ENCODE measurements at regions not wholly inside any gene's neighbourhood (a gene's known extent, or its start where the extent isn't known, plus 50 kb on each side); places are given as distances from the start of the nearest gene placed in this dataset.

DNA sequence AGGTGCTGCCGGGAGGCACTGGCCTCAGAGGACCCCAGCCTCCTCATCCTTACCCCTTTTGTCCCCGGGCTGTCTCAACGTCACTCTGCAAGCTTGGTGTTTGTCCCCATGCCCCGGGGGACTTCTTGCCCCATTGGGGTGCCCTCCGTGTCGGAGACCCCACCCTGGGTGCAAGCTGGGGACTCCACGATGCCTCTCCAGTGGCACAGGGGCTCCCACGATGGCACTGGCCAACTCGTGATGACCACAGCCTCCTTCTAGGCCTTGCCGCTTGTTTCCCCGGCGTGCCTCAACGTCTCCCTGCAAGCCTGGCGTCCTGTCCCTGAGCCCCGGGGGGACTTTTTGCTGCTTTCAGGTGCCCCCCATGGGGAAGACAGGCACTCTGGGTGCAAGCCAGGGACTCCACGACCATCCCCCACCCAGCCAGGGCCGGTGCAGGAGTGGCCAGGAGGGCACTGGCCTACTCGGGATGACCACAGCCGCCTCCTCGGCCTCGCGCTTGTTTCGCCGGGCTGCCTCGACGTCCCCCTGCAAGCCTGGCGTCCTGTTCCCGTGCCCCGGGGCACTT, 237.0 kb downstream of the TUBA3C start:
- H3K23me2 ChIP-seq (ENCODE audit: insufficient read length, low read depth, low read length, poor library complexity, severe bottlenecking), result no peaks in the 10 kb centered on the region
- H3K9ac ChIP-seq (ENCODE audit: extremely low read depth, insufficient read length, low read length), result no peak overlapping the region
- H4K5ac ChIP-seq (ENCODE audit: insufficient read length, low read depth, low read length), result no peak overlapping the region
- no peak overlapping the region for H3K23ac ChIP-seq (ENCODE audit: insufficient read length, low read depth, low read length)
- no peak overlapping the region for H3K14ac ChIP-seq (ENCODE audit: insufficient read depth, low read length)
- H2BK120ac ChIP-seq (ENCODE audit: low read depth, low read length, poor library complexity, severe bottlenecking), result no peak overlapping the region
- H2BK20ac ChIP-seq (ENCODE audit: low read depth, low read length, poor library complexity, severe bottlenecking), result no peak overlapping the region
- no peak overlapping the region for H4K91ac ChIP-seq (ENCODE audit: insufficient read length, low read depth, low read length)
- Mint-ChIP-seq H3K27ac (no peak overlapping the region), H3K4me3 (no peak overlapping the region), H3K27me3 (ENCODE audit: low read depth) (no peaks in the 10 kb centered on the region; the same call in 1 of the 2 replicates), H3K4me1 (no peaks in the 10 kb centered on the region), H3K36me3 (ENCODE audit: insufficient read depth in 1 of 3, low read depth in 3 of 3) (peaks cover 7 to 11% (median 9%) of the 10 kb centered on the region in 3 experiments; a peak in 6 of 7 replicates), H3K9me3 (peaks cover 72 to 74% of the 10 kb centered on the region in 2 experiments)
- H2BK12ac ChIP-seq (ENCODE audit: insufficient read length, low read depth, low read length), result no peak overlapping the region
- no peaks in the 10 kb centered on the region for H4K20me1 ChIP-seq (ENCODE audit: control insufficient read depth, insufficient read depth, insufficient read length)
- H2AK5ac ChIP-seq (ENCODE audit: insufficient read length, low read length), result no peak overlapping the region
- H3K4me1 ChIP-seq (ENCODE audit: insufficient read depth, low read length), result no peaks in the 10 kb centered on the region
- H3K79me2 ChIP-seq (ENCODE audit: insufficient read depth, low read length), result no peaks in the 10 kb centered on the region
- no peaks in the 10 kb centered on the region for H3K79me1 ChIP-seq (ENCODE audit: insufficient read depth, low read depth, low read length, poor library complexity, severe bottlenecking)
- H4K8ac ChIP-seq (replicated peaks; ENCODE audit: insufficient read length, low read depth, low read length), result no peak overlapping the region
- no peak overlapping the region for H3T11ph ChIP-seq (ENCODE audit: low read length)
- no peak overlapping the region for H2BK15ac ChIP-seq (ENCODE audit: low read depth, low read length)
- no CpG with 5 or more reads among the region's 29 CpGs for WGBS (ENCODE audit: extremely low coverage, insufficient read length, low lambda C conversion rate)
- H3K4me2 ChIP-seq (ENCODE audit: insufficient read depth, insufficient read length, low read length), result no peak overlapping the region
- H3K9me3 ChIP-seq (ENCODE audit: control insufficient read depth, low read depth, low read length), result peaks cover 81% of the 10 kb centered on the region
- H3K4ac ChIP-seq (ENCODE audit: low read depth, low read length), result no peak overlapping the region
- H3K27me3 ChIP-seq (ENCODE audit: insufficient read depth, low read length), result no peaks in the 10 kb centered on the region
- DNase-seq, result no peak
- no peak overlapping the region for H3K56ac ChIP-seq (ENCODE audit: insufficient read length, low read depth, low read length)
- H2AFZ ChIP-seq (ENCODE audit: low read length), result no peak overlapping the region
- no peak overlapping the region for H3K18ac ChIP-seq (ENCODE audit: insufficient read length, low read depth, low read length)
- H3K27ac ChIP-seq (ENCODE audit: insufficient read length, low read depth, low read length), result no peak overlapping the region
- TF ChIP-seq, protein P1, sequence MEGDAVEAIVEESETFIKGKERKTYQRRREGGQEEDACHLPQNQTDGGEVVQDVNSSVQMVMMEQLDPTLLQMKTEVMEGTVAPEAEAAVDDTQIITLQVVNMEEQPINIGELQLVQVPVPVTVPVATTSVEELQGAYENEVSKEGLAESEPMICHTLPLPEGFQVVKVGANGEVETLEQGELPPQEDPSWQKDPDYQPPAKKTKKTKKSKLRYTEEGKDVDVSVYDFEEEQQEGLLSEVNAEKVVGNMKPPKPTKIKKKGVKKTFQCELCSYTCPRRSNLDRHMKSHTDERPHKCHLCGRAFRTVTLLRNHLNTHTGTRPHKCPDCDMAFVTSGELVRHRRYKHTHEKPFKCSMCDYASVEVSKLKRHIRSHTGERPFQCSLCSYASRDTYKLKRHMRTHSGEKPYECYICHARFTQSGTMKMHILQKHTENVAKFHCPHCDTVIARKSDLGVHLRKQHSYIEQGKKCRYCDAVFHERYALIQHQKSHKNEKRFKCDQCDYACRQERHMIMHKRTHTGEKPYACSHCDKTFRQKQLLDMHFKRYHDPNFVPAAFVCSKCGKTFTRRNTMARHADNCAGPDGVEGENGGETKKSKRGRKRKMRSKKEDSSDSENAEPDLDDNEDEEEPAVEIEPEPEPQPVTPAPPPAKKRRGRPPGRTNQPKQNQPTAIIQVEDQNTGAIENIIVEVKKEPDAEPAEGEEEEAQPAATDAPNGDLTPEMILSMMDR (conservative IDR thresholded peaks at IDR 0.05), result no peak
- no peak overlapping the region for H2BK5ac ChIP-seq (ENCODE audit: insufficient read length, low read length)
